ENCODE measurements at regions not wholly inside any gene's neighbourhood (a gene's known extent, or its start where the extent isn't known, plus 50 kb on each side); places are given as distances from the start of the nearest gene placed in this dataset.

DNA sequence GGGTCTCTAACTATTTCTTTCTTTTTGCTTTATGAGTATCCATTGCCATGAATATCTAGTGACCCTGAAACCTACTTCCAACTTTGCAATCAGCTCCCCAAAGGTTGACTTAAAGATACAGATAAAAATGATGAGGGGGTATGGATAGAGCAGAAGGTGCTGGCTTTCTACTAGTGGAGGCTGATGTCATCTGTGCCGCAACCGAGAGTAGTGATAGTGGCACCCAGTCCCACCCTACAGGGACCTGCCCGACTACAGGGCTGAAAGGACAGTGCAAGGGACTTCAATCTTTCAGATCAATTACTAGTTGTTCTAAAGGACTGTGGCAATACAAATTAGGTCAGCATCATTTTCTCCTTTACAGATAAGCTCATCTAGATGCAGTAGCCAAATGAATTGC, 806.0 kb downstream of the VRK1 start:
- TF ChIP-seq, protein P1, sequence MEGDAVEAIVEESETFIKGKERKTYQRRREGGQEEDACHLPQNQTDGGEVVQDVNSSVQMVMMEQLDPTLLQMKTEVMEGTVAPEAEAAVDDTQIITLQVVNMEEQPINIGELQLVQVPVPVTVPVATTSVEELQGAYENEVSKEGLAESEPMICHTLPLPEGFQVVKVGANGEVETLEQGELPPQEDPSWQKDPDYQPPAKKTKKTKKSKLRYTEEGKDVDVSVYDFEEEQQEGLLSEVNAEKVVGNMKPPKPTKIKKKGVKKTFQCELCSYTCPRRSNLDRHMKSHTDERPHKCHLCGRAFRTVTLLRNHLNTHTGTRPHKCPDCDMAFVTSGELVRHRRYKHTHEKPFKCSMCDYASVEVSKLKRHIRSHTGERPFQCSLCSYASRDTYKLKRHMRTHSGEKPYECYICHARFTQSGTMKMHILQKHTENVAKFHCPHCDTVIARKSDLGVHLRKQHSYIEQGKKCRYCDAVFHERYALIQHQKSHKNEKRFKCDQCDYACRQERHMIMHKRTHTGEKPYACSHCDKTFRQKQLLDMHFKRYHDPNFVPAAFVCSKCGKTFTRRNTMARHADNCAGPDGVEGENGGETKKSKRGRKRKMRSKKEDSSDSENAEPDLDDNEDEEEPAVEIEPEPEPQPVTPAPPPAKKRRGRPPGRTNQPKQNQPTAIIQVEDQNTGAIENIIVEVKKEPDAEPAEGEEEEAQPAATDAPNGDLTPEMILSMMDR (conservative IDR thresholded peaks at IDR 0.05 in 1 of 2, IDR thresholded peaks at IDR 0.05 in 1 of 2; ENCODE audit: extremely low read depth in 1 of 2, insufficient read depth in 1 of 2, low read depth in 1 of 2, low read length in 2 of 2) = no peak
- no peak for TF ChIP-seq EZH2 (IDR thresholded peaks at IDR 0.05; ENCODE audit: borderline replicate concordance, low read length)

All from mammary epithelial cell (primary cell).